HepG2 (cell line): ENCODE measurements at regions not wholly inside any gene's neighbourhood (a gene's known extent, or its start where the extent isn't known, plus 50 kb on each side); places are given as distances from the start of the nearest gene placed in this dataset.

Experiments used
- ATAC-seq: fragments of 200-7000 bp; cut with Tn5 transposase; 3 replicates; pipeline ENCODE4 v1.9.1; 2020; ENCODE audit warnings: mild to moderate bottlenecking, moderate library complexity
- BruUV-seq: library from RNA; stranded (reverse); fragments of 400-500 nt; replicated peaks from 2 replicates; lab custom pipeline; 2021; lab: Mats Ljungman, UMichigan
- CTCF ChIA-PET: fragments of 300-600 bp; formaldehyde crosslinking; extraction: SDS; loops from one replicate; lab custom pipeline; 2021; ENCODE audit warnings: low total read pairs, inconsistent platforms, low intra/inter-chr PET ratio; lab: Yijun Ruan, JAX
- POLR2A ChIA-PET: fragments of 350-600 bp; sonication (Branson Sonifier 250); formaldehyde crosslinking; loops from one replicate; lab custom pipeline; 2020; ENCODE audit warnings: antibody characterized with exemption, inconsistent platforms; lab: Yijun Ruan, JAX
- DNase-seq: peaks from one replicate; pipeline ENCODE4 v3.0.0-alpha.2; 2015; ENCODE audit warnings: low spot score
- FAIRE-seq: peaks from 3 replicates; lab custom pipeline; 2011; peaks lifted over from hg19 to GRCh38; lab: Jason Lieb, UNC
- H2AFZ ChIP-seq: one replicate; pipeline ENCODE4 v1.6.1; 2011; ENCODE audit warnings: low read length, inconsistent platforms
- H3K27ac ChIP-seq: fragments of 300-600 bp; 3 replicates; pipeline ENCODE4 v1.8.0; 2011; ENCODE audit warnings: mixed run types, mild to moderate bottlenecking, mixed read lengths, low read length, inconsistent platforms; ENCODE audit not compliant: insufficient read depth; ENCODE audit errors: extremely low read length
- H3K27me3 ChIP-seq, 2 experiments: fragments of 200-600 bp in 1 of 2; 2 replicates in 1 of 2; 3 replicates in 1 of 2; pipeline versions ENCODE4 v1.6.0 to v1.8.0; 2011; ENCODE audit warnings: low read length in 2 of 2, mild to moderate bottlenecking in 2 of 2, moderate library complexity in 2 of 2, inconsistent platforms in 1 of 2; ENCODE audit not compliant: insufficient read depth in 2 of 2, control insufficient read depth in 1 of 2
- H3K36me3 ChIP-seq, 2 experiments: fragments of 200-600 bp in 1 of 2; replicated peaks in 1 of 2; 2 replicates in 1 of 2; 3 replicates in 1 of 2; pipeline versions ENCODE4 v1.5.1 to v1.8.0; 2011; ENCODE audit warnings: low read length in 2 of 2, inconsistent platforms in 1 of 2; ENCODE audit not compliant: insufficient read depth in 2 of 2, control insufficient read depth in 1 of 2
- H3K4me1 ChIP-seq: 2 replicates; pipeline ENCODE4 v1.5.1; 2012; ENCODE audit warnings: low read length, inconsistent platforms; ENCODE audit not compliant: insufficient read depth
- H3K4me2 ChIP-seq: 2 replicates; pipeline ENCODE4 v1.6.0; 2011; ENCODE audit warnings: low read depth, low read length, inconsistent platforms
- H3K4me3 ChIP-seq, 3 experiments: fragments of 200-600 bp in 1 of 3; sonication (generic), shearing (Covaris generic) in 1 of 3; replicated peaks in 1 of 3; 2 replicates each; pipeline ENCODE4 v1.5.1; 2011 to 2016; ENCODE audit warnings: low read length in 3 of 3, inconsistent platforms in 2 of 3, low read depth in 2 of 3, mild to moderate bottlenecking in 2 of 3, control low read depth in 1 of 3, mixed read lengths in 1 of 3; ENCODE audit not compliant: insufficient read depth in 1 of 3
- H3K79me2 ChIP-seq: one replicate; pipeline ENCODE4 v1.6.1; 2011; ENCODE audit warnings: low read length, inconsistent platforms; ENCODE audit not compliant: insufficient read depth
- H3K9ac ChIP-seq: 2 replicates; pipeline ENCODE4 v1.6.0; 2011; ENCODE audit warnings: mild to moderate bottlenecking, low read depth, low read length, inconsistent platforms; ENCODE audit not compliant: insufficient read depth
- H3K9me3 ChIP-seq: 2 replicates; pipeline ENCODE4 v1.5.1; 2012; ENCODE audit warnings: mild to moderate bottlenecking, low read length
- H4K20me1 ChIP-seq: 2 replicates; pipeline ENCODE4 v1.6.0; 2011; ENCODE audit warnings: inconsistent platforms, mild to moderate bottlenecking, low read length, moderate library complexity; ENCODE audit not compliant: insufficient read depth
- EEA1 ChIP-seq: sonication (generic); formaldehyde crosslinking; IDR thresholded peaks from 2 replicates; pipeline ENCODE4 v1.5.1; 2020; ENCODE audit warnings: mild to moderate bottlenecking, missing genetic modification reagents, borderline replicate concordance
- HIVEP1 ChIP-seq: sonication (generic); formaldehyde crosslinking; IDR thresholded peaks from 2 replicates; pipeline ENCODE4 v1.4.0; 2020; ENCODE audit warnings: mild to moderate bottlenecking, missing genetic modification reagents
- KAT2B ChIP-seq: fragments of 150-350 bp; IDR thresholded peaks from 2 replicates; pipeline ENCODE4 v1.6.1; 2014; ENCODE audit warnings: low read depth, low read length, borderline replicate concordance
- NFATC3 ChIP-seq: sonication (generic); formaldehyde crosslinking; IDR thresholded peaks from 2 replicates; pipeline ENCODE4 v1.5.1; 2020; ENCODE audit warnings: mild to moderate bottlenecking, missing genetic modification reagents
- THAP9 ChIP-seq: sonication (generic); formaldehyde crosslinking; IDR thresholded peaks from 2 replicates; pipeline ENCODE4; 2020; ENCODE audit warnings: missing genetic modification reagents, mild to moderate bottlenecking, borderline replicate concordance
- TP53 ChIP-seq: sonication (generic); formaldehyde crosslinking; conservative IDR thresholded peaks from 2 replicates; pipeline ENCODE4 v1.4.0; 2020; ENCODE audit warnings: missing genetic modification reagents
- ZNF33B ChIP-seq: sonication (generic); formaldehyde crosslinking; IDR thresholded peaks from 2 replicates; pipeline ENCODE4 v1.5.1; 2020; ENCODE audit warnings: mild to moderate bottlenecking, missing genetic modification reagents
- ZNF737 ChIP-seq: sonication (generic); formaldehyde crosslinking; IDR thresholded peaks from 2 replicates; pipeline ENCODE4 v1.5.0; 2020; ENCODE audit warnings: missing genetic modification reagents, mild to moderate bottlenecking, borderline replicate concordance
- WGBS: methylation state at CpG from one replicate; pipeline ENCODE4 v1.1.6; 2017; ENCODE audit warnings: low lambda C conversion rate; 5-methylcytosine and 5-hydroxymethylcytosine counted together
- in situ Hi-C: cut with HindIII; loops from 2 replicates; pipeline ENCODE4 v1.10.0; 2017; ENCODE audit warnings: low pct_unique_long_range_greater_than_20kb; ENCODE audit not compliant: extremely low pct_ligation_motif_present
- intact Hi-C: fragments of 100-400 bp; cut with micrococcal nuclease; formaldehyde crosslinking; loops from one replicate; pipeline ENCODE4 v1.10.0; 2022; ENCODE audit not compliant: unreplicated experiment
- TF ChIP-seq, protein P1 (sequence below): sonication (generic); formaldehyde crosslinking; IDR thresholded peaks from 2 replicates; pipeline ENCODE4 v1.4.0; 2020; ENCODE audit warnings: missing genetic modification reagents
- TF ChIP-seq, protein P2 (sequence below): sonication (generic); formaldehyde crosslinking; IDR thresholded peaks from 2 replicates; pipeline ENCODE4 v1.5.0; 2020; ENCODE audit warnings: mild to moderate bottlenecking, missing genetic modification reagents, borderline replicate concordance

DNA sequence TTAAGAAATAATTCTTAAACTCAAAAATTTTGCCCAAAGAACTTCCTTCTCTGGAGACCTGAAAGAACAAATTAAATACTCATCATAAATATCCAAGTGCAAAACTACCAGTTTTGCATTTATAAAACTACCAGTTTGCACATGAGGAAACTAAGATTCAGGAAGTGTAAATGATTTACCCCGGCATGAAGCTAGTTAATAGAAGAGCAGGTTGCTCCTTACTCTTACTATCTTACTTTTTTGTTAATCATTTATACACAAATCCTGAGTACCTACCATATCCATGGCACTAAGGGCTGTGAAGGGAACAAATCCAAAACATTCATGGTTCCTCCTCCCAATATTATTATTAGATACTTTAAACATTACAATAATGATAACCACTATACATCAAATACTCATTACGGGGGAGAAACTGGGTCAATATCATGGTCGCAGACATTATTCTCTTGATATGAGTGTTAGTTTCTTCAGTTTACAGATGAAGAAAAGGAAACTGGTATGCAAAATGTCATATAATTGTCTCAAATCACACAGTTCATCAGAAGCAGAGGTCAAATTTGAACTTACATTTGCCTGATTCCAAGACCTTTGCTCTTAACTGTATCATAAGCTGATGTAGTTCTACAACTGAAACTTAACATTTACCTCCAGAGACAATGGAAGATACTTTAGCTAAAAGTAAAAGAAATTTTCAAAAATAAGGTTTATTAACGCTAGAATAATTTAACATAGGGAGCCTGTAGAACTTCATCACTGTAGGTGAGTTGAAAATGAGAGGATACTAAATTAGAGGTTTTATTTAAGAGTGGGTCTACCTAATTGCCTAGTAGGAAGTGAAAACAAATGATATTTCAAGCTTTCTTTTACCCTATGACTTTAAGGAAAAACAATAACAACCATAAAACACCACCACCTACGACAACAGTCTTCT, 74.5 kb downstream of the FAM76B start:
- Histone ChIP-seq H3K9ac (no peak overlapping the region), H4K20me1 (no peaks in the 10 kb centered on the region), H3K4me3 (no peak overlapping the region), H3K4me1 (no peaks in the 10 kb centered on the region), H3K9me3 (no peaks in the 10 kb centered on the region), H3K27me3 (no peaks in the 10 kb centered on the region; a peak in 1 of 5 replicates), H3K36me3 (no peaks in the 10 kb centered on the region), H2AFZ (no peak overlapping the region), H3K79me2 (no peaks in the 10 kb centered on the region), H3K4me2 (no peak overlapping the region), H3K27ac (no peak overlapping the region)
- intact Hi-C loops, result no loop called here
- BruUV-seq, result no TSS peak
- WGBS, result 32% methylated on average over 5 of the region's 5 CpGs
- POLR2A ChIA-PET, result no interaction called here
- no peak for FAIRE-seq
- in situ Hi-C loops, result no loop called here
- CTCF ChIA-PET, result no interaction called here
- ATAC-seq, result no peak
- DNase-seq, result no peak
- TF ChIP-seq NFATC3 (CRISPR knock-in tag), result no peak
- TF ChIP-seq THAP9, result no peak
- TF ChIP-seq HIVEP1 (CRISPR knock-in tag), result no peak
- TF ChIP-seq ZNF33B, result no peak
- TF ChIP-seq, protein P1, sequence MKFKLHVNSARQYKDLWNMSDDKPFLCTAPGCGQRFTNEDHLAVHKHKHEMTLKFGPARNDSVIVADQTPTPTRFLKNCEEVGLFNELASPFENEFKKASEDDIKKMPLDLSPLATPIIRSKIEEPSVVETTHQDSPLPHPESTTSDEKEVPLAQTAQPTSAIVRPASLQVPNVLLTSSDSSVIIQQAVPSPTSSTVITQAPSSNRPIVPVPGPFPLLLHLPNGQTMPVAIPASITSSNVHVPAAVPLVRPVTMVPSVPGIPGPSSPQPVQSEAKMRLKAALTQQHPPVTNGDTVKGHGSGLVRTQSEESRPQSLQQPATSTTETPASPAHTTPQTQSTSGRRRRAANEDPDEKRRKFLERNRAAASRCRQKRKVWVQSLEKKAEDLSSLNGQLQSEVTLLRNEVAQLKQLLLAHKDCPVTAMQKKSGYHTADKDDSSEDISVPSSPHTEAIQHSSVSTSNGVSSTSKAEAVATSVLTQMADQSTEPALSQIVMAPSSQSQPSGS (CRISPR knock-in tag), result no peak
- TF ChIP-seq ZNF737 (CRISPR knock-in tag), result no peak
- TF ChIP-seq EEA1 (CRISPR knock-in tag), result no peak
- no peak for TF ChIP-seq KAT2B
- TF ChIP-seq TP53 (CRISPR knock-in tag), result no peak
- TF ChIP-seq, protein P2, sequence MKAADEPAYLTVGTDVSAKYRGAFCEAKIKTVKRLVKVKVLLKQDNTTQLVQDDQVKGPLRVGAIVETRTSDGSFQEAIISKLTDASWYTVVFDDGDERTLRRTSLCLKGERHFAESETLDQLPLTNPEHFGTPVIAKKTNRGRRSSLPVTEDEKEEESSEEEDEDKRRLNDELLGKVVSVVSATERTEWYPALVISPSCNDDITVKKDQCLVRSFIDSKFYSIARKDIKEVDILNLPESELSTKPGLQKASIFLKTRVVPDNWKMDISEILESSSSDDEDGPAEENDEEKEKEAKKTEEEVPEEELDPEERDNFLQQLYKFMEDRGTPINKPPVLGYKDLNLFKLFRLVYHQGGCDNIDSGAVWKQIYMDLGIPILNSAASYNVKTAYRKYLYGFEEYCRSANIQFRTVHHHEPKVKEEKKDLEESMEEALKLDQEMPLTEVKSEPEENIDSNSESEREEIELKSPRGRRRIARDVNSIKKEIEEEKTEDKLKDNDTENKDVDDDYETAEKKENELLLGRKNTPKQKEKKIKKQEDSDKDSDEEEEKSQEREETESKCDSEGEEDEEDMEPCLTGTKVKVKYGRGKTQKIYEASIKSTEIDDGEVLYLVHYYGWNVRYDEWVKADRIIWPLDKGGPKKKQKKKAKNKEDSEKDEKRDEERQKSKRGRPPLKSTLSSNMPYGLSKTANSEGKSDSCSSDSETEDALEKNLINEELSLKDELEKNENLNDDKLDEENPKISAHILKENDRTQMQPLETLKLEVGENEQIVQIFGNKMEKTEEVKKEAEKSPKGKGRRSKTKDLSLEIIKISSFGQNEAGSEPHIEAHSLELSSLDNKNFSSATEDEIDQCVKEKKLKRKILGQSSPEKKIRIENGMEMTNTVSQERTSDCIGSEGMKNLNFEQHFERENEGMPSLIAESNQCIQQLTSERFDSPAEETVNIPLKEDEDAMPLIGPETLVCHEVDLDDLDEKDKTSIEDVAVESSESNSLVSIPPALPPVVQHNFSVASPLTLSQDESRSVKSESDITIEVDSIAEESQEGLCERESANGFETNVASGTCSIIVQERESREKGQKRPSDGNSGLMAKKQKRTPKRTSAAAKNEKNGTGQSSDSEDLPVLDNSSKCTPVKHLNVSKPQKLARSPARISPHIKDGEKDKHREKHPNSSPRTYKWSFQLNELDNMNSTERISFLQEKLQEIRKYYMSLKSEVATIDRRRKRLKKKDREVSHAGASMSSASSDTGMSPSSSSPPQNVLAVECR, result no peak
